HEK293 (cell line): ENCODE measurements at regions not wholly inside any gene's neighbourhood (a gene's known extent, or its start where the extent isn't known, plus 50 kb on each side); places are given as distances from the start of the nearest gene placed in this dataset.

ENCODE experiments used
- CTCF ChIA-PET: fragments of 350-600 bp; formaldehyde crosslinking; extraction: SDS; loops from one replicate; lab custom pipeline; 2021; ENCODE audit warnings: antibody characterized with exemption; lab: Yijun Ruan, JAX
- POLR2A ChIA-PET: fragments of 300-600 bp; formaldehyde crosslinking; extraction: SDS; loops from one replicate; lab custom pipeline; 2020; ENCODE audit warnings: antibody characterized with exemption, inconsistent platforms; lab: Yijun Ruan, JAX
- H3K27ac ChIP-seq: fragments of 200-500 bp; sonication (Bioruptor generic); 2 replicates; pipeline ENCODE4 v1.5.1; 2014; ENCODE audit warnings: low read depth, low read length, control low read depth, inconsistent platforms; ENCODE audit errors: extremely low read depth
- H3K36me3 ChIP-seq, 2 experiments: fragments of 200-500 bp in 1 of 2; sonication (Bioruptor generic) in 1 of 2; 1 replicate in 1 of 2; 2 replicates in 1 of 2; pipeline ENCODE4 v1.5.1; 2014 to 2017; ENCODE audit warnings: inconsistent platforms in 2 of 2, low read length in 2 of 2; ENCODE audit not compliant: control insufficient read depth in 2 of 2, insufficient read depth in 1 of 2
- H3K4me1 ChIP-seq: fragments of 200-500 bp; sonication (Bioruptor generic); 2 replicates; pipeline ENCODE4 v1.5.1; 2014; ENCODE audit warnings: mild to moderate bottlenecking, low read length, inconsistent platforms; ENCODE audit not compliant: control insufficient read depth, insufficient read depth
- H3K4me3 ChIP-seq: 2 replicates; pipeline ENCODE4 v1.5.1; 2011; ENCODE audit warnings: low read depth, mild to moderate bottlenecking, control low read depth, low read length, moderate library complexity
- H3K9me3 ChIP-seq: fragments of 200-500 bp; sonication (Bioruptor generic); 2 replicates; pipeline ENCODE4 v1.5.1; 2014; ENCODE audit warnings: low read depth, low read length, inconsistent platforms; ENCODE audit not compliant: control insufficient read depth, insufficient read depth
- BCL11A ChIP-seq: fragments of 450-650 bp; formaldehyde crosslinking; IDR thresholded peaks from 2 replicates; pipeline ENCODE4 v1.5.1; 2016; ENCODE audit warnings: low read depth, missing biosample characterization, missing genetic modification characterization
- BCL11B ChIP-seq: fragments of 450-650 bp; formaldehyde crosslinking; IDR thresholded peaks from 2 replicates; pipeline ENCODE4 v1.5.1; 2016; ENCODE audit warnings: low read depth, missing biosample characterization, missing genetic modification characterization
- FEZF1 ChIP-seq: fragments of 450-650 bp; formaldehyde crosslinking; IDR thresholded peaks from 2 replicates; pipeline ENCODE4 v1.5.1; 2016; ENCODE audit warnings: missing biosample characterization, missing genetic modification characterization
- GLI2 ChIP-seq: fragments of 450-650 bp; formaldehyde crosslinking; IDR thresholded peaks from 2 replicates; pipeline ENCODE4; 2017; ENCODE audit warnings: missing biosample characterization, missing genetic modification characterization, low read depth, borderline replicate concordance
- GLIS2 ChIP-seq: fragments of 450-650 bp; formaldehyde crosslinking; IDR thresholded peaks from 2 replicates; pipeline ENCODE4 v1.5.1; 2016; ENCODE audit warnings: missing biosample characterization, missing genetic modification characterization
- REPIN1 ChIP-seq: fragments of 450-650 bp; formaldehyde crosslinking; IDR thresholded peaks from 2 replicates; pipeline ENCODE4 v1.5.1; 2017; ENCODE audit warnings: missing biosample characterization, missing genetic modification characterization, low read depth
- SP2 ChIP-seq: fragments of 450-650 bp; formaldehyde crosslinking; IDR thresholded peaks from 2 replicates; pipeline ENCODE4 v1.5.1; 2016; ENCODE audit warnings: missing biosample characterization, missing genetic modification characterization
- SP7 ChIP-seq: fragments of 450-650 bp; formaldehyde crosslinking; IDR thresholded peaks from 2 replicates; pipeline ENCODE4 v1.5.1; 2016; ENCODE audit warnings: missing biosample characterization, missing genetic modification characterization
- ZBTB20 ChIP-seq: fragments of 450-650 bp; formaldehyde crosslinking; IDR thresholded peaks from 2 replicates; pipeline ENCODE4 v1.5.1; 2016; ENCODE audit warnings: missing biosample characterization, missing genetic modification characterization
- ZFHX2 ChIP-seq: fragments of 450-650 bp; formaldehyde crosslinking; conservative IDR thresholded peaks from 2 replicates; pipeline ENCODE4 v1.5.1; 2016; ENCODE audit warnings: missing biosample characterization, missing genetic modification characterization
- ZFP41 ChIP-seq: fragments of 450-650 bp; formaldehyde crosslinking; IDR thresholded peaks from 2 replicates; pipeline ENCODE4 v1.5.1; 2016; ENCODE audit warnings: missing biosample characterization, missing genetic modification characterization, borderline replicate concordance
- ZNF10 ChIP-seq: fragments of 450-650 bp; formaldehyde crosslinking; IDR thresholded peaks from 2 replicates; pipeline ENCODE4 v1.5.1; 2017; ENCODE audit warnings: missing biosample characterization, missing genetic modification characterization
- ZNF140 ChIP-seq: fragments of 450-650 bp; formaldehyde crosslinking; IDR thresholded peaks from 2 replicates; pipeline ENCODE4 v1.5.1; 2016; ENCODE audit warnings: missing biosample characterization, missing genetic modification characterization
- ZNF23 ChIP-seq: fragments of 450-650 bp; formaldehyde crosslinking; IDR thresholded peaks from 2 replicates; pipeline ENCODE4 v1.5.1; 2016; ENCODE audit warnings: missing biosample characterization, missing genetic modification characterization, borderline replicate concordance
- ZNF266 ChIP-seq: fragments of 450-650 bp; formaldehyde crosslinking; IDR thresholded peaks from 2 replicates; pipeline ENCODE4 v1.5.1; 2016; ENCODE audit warnings: missing biosample characterization, missing genetic modification characterization, low read depth
- ZNF394 ChIP-seq: fragments of 450-650 bp; formaldehyde crosslinking; IDR thresholded peaks from 2 replicates; pipeline ENCODE4 v1.5.1; 2016; ENCODE audit warnings: missing biosample characterization, missing genetic modification characterization, mild to moderate bottlenecking, moderate library complexity, borderline replicate concordance
- ZNF544 ChIP-seq: fragments of 450-650 bp; formaldehyde crosslinking; IDR thresholded peaks from 2 replicates; pipeline ENCODE4 v1.5.0; 2017; ENCODE audit warnings: missing biosample characterization, missing genetic modification characterization
- ZNF621 ChIP-seq: fragments of 450-650 bp; formaldehyde crosslinking; IDR thresholded peaks from 2 replicates; pipeline ENCODE4 v1.5.1; 2017; ENCODE audit warnings: missing biosample characterization, missing genetic modification characterization
- ZNF626 ChIP-seq: fragments of 450-650 bp; sonication (Bioruptor Pico); formaldehyde crosslinking; IDR thresholded peaks from 2 replicates; pipeline ENCODE4 v1.5.1; 2018; ENCODE audit warnings: missing biosample characterization, missing genetic modification characterization, inconsistent platforms
- ZNF701 ChIP-seq: fragments of 450-650 bp; formaldehyde crosslinking; IDR thresholded peaks from 2 replicates; pipeline ENCODE4 v1.5.1; 2016; ENCODE audit warnings: missing biosample characterization, missing genetic modification characterization
- ZNF768 ChIP-seq: fragments of 450-650 bp; formaldehyde crosslinking; IDR thresholded peaks from 2 replicates; pipeline ENCODE4 v1.5.1; 2018; ENCODE audit warnings: missing biosample characterization, mild to moderate bottlenecking, missing genetic modification characterization
- ZNF785 ChIP-seq: fragments of 450-650 bp; formaldehyde crosslinking; IDR thresholded peaks from 2 replicates; pipeline ENCODE4 v1.5.1; 2016; ENCODE audit warnings: missing biosample characterization, missing genetic modification characterization
- ZXDB ChIP-seq: fragments of 450-650 bp; formaldehyde crosslinking; IDR thresholded peaks from 2 replicates; pipeline ENCODE4 v1.5.1; 2016; ENCODE audit warnings: missing biosample characterization, missing genetic modification characterization
- TF ChIP-seq, protein P1 (sequence below): fragments of 450-650 bp; formaldehyde crosslinking; IDR thresholded peaks from 2 replicates; pipeline ENCODE4 v1.5.1; 2016; ENCODE audit warnings: missing biosample characterization, missing genetic modification characterization
- TF ChIP-seq, protein P2 (sequence below): fragments of 450-650 bp; formaldehyde crosslinking; IDR thresholded peaks from 2 replicates; pipeline ENCODE4 v1.5.1; 2016; ENCODE audit warnings: missing biosample characterization, missing genetic modification characterization
- TF ChIP-seq, protein P3 (sequence below): fragments of 450-650 bp; formaldehyde crosslinking; IDR thresholded peaks from 2 replicates; pipeline ENCODE4 v1.5.1; 2016; ENCODE audit warnings: missing biosample characterization, missing genetic modification characterization
- TF ChIP-seq, protein P4 (sequence below): fragments of 450-650 bp; formaldehyde crosslinking; IDR thresholded peaks from 2 replicates; pipeline ENCODE4 v1.5.1; 2016; ENCODE audit warnings: missing biosample characterization, missing genetic modification characterization, low read depth

- Histone ChIP-seq H3K9me3 (no peaks in the 10 kb centered on the region), H3K27ac (no peak overlapping the region), H3K4me1 (no peaks in the 10 kb centered on the region), H3K4me3 (no peak overlapping the region), H3K36me3 (no peaks in the 10 kb centered on the region)
- ChIA-PET CTCF (interaction anchor here (1.3 kb wide), 1 partner anchor 139 kb away, joined by 3 read pairs; no protein-coding TSS in a partner anchor), POLR2A (no interaction called here)
- TF ChIP-seq ZNF785 (tag by site-specific recombination) = no peak
- no peak for TF ChIP-seq ZNF701 (tag by site-specific recombination)
- TF ChIP-seq ZNF23 (tag by site-specific recombination) = no peak
- TF ChIP-seq ZNF140 (tag by site-specific recombination) = no peak
- TF ChIP-seq ZNF394 (tag by site-specific recombination) = no peak
- TF ChIP-seq BCL11A = no peak
- no peak for TF ChIP-seq ZNF626 (tag by site-specific recombination)
- no peak for TF ChIP-seq ZXDB (tag by site-specific recombination)
- TF ChIP-seq ZNF544 (tag by site-specific recombination) = no peak
- TF ChIP-seq, protein P1, sequence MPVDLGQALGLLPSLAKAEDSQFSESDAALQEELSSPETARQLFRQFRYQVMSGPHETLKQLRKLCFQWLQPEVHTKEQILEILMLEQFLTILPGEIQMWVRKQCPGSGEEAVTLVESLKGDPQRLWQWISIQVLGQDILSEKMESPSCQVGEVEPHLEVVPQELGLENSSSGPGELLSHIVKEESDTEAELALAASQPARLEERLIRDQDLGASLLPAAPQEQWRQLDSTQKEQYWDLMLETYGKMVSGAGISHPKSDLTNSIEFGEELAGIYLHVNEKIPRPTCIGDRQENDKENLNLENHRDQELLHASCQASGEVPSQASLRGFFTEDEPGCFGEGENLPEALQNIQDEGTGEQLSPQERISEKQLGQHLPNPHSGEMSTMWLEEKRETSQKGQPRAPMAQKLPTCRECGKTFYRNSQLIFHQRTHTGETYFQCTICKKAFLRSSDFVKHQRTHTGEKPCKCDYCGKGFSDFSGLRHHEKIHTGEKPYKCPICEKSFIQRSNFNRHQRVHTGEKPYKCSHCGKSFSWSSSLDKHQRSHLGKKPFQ = no peak
- no peak for TF ChIP-seq ZBTB20 (tag by site-specific recombination)
- TF ChIP-seq ZNF10 = no peak
- no peak for TF ChIP-seq FEZF1 (tag by site-specific recombination)
- no peak for TF ChIP-seq BCL11B
- TF ChIP-seq, protein P2, sequence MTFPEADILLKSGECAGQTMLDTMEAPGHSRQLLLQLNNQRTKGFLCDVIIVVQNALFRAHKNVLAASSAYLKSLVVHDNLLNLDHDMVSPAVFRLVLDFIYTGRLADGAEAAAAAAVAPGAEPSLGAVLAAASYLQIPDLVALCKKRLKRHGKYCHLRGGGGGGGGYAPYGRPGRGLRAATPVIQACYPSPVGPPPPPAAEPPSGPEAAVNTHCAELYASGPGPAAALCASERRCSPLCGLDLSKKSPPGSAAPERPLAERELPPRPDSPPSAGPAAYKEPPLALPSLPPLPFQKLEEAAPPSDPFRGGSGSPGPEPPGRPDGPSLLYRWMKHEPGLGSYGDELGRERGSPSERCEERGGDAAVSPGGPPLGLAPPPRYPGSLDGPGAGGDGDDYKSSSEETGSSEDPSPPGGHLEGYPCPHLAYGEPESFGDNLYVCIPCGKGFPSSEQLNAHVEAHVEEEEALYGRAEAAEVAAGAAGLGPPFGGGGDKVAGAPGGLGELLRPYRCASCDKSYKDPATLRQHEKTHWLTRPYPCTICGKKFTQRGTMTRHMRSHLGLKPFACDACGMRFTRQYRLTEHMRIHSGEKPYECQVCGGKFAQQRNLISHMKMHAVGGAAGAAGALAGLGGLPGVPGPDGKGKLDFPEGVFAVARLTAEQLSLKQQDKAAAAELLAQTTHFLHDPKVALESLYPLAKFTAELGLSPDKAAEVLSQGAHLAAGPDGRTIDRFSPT (tag by site-specific recombination) = no peak
- TF ChIP-seq, protein P3, sequence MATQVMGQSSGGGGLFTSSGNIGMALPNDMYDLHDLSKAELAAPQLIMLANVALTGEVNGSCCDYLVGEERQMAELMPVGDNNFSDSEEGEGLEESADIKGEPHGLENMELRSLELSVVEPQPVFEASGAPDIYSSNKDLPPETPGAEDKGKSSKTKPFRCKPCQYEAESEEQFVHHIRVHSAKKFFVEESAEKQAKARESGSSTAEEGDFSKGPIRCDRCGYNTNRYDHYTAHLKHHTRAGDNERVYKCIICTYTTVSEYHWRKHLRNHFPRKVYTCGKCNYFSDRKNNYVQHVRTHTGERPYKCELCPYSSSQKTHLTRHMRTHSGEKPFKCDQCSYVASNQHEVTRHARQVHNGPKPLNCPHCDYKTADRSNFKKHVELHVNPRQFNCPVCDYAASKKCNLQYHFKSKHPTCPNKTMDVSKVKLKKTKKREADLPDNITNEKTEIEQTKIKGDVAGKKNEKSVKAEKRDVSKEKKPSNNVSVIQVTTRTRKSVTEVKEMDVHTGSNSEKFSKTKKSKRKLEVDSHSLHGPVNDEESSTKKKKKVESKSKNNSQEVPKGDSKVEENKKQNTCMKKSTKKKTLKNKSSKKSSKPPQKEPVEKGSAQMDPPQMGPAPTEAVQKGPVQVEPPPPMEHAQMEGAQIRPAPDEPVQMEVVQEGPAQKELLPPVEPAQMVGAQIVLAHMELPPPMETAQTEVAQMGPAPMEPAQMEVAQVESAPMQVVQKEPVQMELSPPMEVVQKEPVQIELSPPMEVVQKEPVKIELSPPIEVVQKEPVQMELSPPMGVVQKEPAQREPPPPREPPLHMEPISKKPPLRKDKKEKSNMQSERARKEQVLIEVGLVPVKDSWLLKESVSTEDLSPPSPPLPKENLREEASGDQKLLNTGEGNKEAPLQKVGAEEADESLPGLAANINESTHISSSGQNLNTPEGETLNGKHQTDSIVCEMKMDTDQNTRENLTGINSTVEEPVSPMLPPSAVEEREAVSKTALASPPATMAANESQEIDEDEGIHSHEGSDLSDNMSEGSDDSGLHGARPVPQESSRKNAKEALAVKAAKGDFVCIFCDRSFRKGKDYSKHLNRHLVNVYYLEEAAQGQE (tag by site-specific recombination) = no peak
Measured at GRCh38 chr20:22447447-22447778, 137.0 kb downstream of the FOXA2 start.

DNA sequence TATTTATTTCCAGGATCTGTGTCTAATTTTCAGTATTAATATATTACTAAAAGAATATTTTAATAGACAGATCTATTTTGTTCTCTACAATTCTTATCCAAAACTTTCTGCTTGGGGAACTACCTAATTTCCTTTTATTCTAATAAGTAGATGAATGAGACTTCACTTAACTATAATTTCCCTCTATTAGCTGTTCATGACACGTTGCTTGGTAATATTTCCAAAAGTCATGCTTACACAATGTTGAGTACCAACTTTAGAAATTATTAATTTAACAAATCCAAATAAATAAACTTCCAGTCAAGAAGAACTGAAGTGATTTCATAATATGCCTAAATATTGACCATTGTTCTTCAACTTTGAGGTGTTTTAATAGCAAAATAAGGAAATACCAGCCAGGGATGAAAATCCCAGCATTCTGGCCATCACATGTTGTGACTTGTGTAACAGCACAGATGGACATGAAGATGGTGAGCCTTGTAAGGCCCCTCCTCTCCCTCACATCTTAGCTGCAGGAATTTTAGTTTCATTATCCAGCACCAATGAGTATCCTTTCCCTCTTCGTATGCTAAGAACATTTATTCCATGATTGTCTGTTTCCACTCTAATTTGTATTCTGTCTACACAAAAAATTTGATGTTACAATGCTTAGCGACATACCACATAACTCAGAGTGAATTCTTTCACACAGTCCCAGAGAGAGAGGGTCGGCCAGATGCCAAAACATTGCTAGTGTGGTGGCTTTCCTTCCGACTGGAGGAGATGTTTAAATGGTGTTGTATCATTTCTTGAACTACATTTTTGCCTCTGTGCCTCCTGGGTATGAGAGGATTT lies 137.5 kb downstream of the FOXA2 start:
- ChIA-PET POLR2A (no interaction called here), CTCF (interaction anchor here (1.3 kb wide), 1 partner anchor 139 kb away, joined by 3 read pairs; no protein-coding TSS in a partner anchor)
- no peaks in the 10 kb centered on the region for H3K9me3 ChIP-seq
- no peak overlapping the region for H3K4me3 ChIP-seq
- H3K36me3 ChIP-seq = no peaks in the 10 kb centered on the region
- H3K27ac ChIP-seq = no peak overlapping the region
- H3K4me1 ChIP-seq = no peaks in the 10 kb centered on the region
- TF ChIP-seq GLI2 (tag by site-specific recombination) (no peak), ZFHX2 (tag by site-specific recombination) (no peak), ZNF768 (no peak), SP7 (tag by site-specific recombination) (no peak), ZNF266 (tag by site-specific recombination) (no peak), GLIS2 (no peak), REPIN1 (tag by site-specific recombination) (no peak), ZFP41 (tag by site-specific recombination) (no peak), SP2 (no peak), ZNF621 (no peak)
- TF ChIP-seq, protein P4, sequence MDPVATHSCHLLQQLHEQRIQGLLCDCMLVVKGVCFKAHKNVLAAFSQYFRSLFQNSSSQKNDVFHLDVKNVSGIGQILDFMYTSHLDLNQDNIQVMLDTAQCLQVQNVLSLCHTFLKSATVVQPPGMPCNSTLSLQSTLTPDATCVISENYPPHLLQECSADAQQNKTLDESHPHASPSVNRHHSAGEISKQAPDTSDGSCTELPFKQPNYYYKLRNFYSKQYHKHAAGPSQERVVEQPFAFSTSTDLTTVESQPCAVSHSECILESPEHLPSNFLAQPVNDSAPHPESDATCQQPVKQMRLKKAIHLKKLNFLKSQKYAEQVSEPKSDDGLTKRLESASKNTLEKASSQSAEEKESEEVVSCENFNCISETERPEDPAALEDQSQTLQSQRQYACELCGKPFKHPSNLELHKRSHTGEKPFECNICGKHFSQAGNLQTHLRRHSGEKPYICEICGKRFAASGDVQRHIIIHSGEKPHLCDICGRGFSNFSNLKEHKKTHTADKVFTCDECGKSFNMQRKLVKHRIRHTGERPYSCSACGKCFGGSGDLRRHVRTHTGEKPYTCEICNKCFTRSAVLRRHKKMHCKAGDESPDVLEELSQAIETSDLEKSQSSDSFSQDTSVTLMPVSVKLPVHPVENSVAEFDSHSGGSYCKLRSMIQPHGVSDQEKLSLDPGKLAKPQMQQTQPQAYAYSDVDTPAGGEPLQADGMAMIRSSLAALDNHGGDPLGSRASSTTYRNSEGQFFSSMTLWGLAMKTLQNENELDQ = no peak
